Neural progenitor cell (in vitro differentiated cells): ENCODE measurements at regions not wholly inside any gene's neighbourhood (a gene's known extent, or its start where the extent isn't known, plus 50 kb on each side); places are given as distances from the start of the nearest gene placed in this dataset.

ENCODE experiments used
- EZH2 ChIP-seq: fragments of 200-600 bp; sonication (generic); IDR thresholded peaks from 2 replicates; pipeline ENCODE4 v1.6.1; 2017; ENCODE audit warnings: antibody characterized with exemption, mild to moderate bottlenecking, moderate library complexity
- EZH2phosphoT487 ChIP-seq: fragments of 200-600 bp; sonication (generic); IDR thresholded peaks from 2 replicates; pipeline ENCODE4 v1.6.1; 2017; ENCODE audit warnings: antibody characterized with exemption
- TF ChIP-seq, protein P1 (sequence below): fragments of 200-600 bp; sonication (generic); IDR thresholded peaks from 2 replicates; pipeline ENCODE4 v1.5.1; 2017; ENCODE audit warnings: antibody characterized with exemption, mild to moderate bottlenecking

DNA sequence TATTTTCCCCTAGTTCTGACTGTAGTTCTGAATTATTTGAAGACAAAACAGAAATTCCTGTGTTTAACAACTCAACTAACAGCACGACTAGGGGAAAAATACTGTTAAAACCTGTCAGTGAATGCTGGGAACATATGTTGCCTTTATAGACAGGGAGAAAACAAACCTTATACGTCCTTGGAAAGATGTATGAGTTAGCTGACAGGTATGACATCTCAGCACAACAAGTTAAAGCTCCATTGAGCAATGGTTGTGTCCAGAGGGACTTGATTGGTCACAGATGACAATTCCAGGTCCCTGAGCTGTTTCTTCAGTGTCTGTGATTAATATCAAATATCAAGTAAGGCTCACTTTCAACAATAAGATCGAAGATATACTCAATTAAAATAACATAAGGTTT lies 58.2 kb upstream of the DDIT4L start:
- TF ChIP-seq EZH2, result no peak
- TF ChIP-seq, protein P1, sequence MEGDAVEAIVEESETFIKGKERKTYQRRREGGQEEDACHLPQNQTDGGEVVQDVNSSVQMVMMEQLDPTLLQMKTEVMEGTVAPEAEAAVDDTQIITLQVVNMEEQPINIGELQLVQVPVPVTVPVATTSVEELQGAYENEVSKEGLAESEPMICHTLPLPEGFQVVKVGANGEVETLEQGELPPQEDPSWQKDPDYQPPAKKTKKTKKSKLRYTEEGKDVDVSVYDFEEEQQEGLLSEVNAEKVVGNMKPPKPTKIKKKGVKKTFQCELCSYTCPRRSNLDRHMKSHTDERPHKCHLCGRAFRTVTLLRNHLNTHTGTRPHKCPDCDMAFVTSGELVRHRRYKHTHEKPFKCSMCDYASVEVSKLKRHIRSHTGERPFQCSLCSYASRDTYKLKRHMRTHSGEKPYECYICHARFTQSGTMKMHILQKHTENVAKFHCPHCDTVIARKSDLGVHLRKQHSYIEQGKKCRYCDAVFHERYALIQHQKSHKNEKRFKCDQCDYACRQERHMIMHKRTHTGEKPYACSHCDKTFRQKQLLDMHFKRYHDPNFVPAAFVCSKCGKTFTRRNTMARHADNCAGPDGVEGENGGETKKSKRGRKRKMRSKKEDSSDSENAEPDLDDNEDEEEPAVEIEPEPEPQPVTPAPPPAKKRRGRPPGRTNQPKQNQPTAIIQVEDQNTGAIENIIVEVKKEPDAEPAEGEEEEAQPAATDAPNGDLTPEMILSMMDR, result no peak
- no peak for TF ChIP-seq EZH2phosphoT487
